KOPT-K1 (cell line): ENCODE measurements at regions not wholly inside any gene's neighbourhood (a gene's known extent, or its start where the extent isn't known, plus 50 kb on each side); places are given as distances from the start of the nearest gene placed in this dataset.
"Not testable (repeated sequence)": the region's sequence is repeated elsewhere in the genome, so short reads cannot be mapped to it uniquely, and the experiment has no call there.

ENCODE experiments used
- H3K27ac ChIP-seq: fragments of 200-600 bp; sonication (generic); 2 replicates; pipeline ENCODE4 v1.5.1; 2016; ENCODE audit warnings: antibody characterized with exemption, mild to moderate bottlenecking, low read depth, low read length; ENCODE audit not compliant: poor library complexity, severe bottlenecking
- H3K36me3 ChIP-seq: fragments of 200-600 bp; sonication (generic); 2 replicates; pipeline ENCODE4 v1.5.1; 2017; ENCODE audit warnings: antibody characterized with exemption, mild to moderate bottlenecking, low read length, moderate library complexity; ENCODE audit not compliant: insufficient read depth
- H3K9me3 ChIP-seq: fragments of 200-600 bp; sonication (generic); 2 replicates; pipeline ENCODE4 v1.5.1; 2017; ENCODE audit warnings: antibody characterized with exemption, low read length, mild to moderate bottlenecking; ENCODE audit not compliant: insufficient read depth, poor library complexity, severe bottlenecking

DNA sequence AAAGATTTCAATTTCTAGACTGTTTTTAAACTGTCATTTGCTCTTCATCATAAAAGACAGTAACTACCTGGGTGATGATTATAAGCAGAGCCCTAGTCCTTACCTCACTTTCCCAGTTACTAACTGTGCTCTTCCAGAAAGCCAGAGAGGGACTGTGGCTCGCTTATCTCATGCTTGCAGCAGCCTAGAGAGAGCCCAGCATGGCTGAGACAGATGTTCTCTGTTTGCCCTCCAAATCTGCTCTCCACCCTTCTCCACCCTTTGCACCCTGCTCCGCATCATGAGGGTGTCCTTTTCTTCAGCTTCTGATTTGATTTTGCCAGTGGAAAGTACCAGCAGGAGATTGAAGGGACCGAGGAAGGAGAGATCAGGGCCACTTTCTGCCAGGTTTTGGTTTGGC lies 61.2 kb upstream of the SELENOP start:
- Histone ChIP-seq H3K27ac (no peak overlapping the region), H3K9me3 (no peaks in the 10 kb centered on the region), H3K36me3 (no peaks in the 10 kb centered on the region)

DNA sequence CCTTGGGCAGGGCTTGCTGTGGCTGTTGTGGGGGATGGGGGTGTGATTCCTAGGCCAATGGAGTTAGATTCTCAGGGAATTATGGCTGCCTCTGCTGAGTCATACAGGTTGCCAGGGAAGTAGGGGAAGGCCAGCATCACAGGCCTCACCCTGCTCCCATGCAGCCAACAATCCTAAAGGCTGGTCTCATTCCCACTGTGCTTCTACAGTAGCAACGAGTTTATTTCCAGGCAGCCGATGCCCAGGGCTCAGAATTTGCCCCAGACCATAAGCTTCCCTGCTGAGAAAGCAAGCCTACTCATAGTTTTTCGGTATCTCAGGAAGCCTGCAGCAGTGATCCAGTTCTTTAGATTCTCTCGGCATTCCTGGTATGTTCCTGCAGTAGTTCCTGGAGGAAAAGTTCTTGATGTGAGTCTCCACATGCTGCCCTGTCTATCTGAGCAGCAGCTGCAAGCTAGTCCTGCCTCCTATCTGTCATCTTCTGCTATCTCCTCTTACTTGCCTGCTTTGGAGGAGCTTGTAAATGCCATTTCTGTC lies 59.3 kb upstream of the SELENOP start:
- H3K27ac ChIP-seq: no peak overlapping the region
- H3K9me3 ChIP-seq: no peaks in the 10 kb centered on the region
- no peaks in the 10 kb centered on the region for H3K36me3 ChIP-seq

DNA sequence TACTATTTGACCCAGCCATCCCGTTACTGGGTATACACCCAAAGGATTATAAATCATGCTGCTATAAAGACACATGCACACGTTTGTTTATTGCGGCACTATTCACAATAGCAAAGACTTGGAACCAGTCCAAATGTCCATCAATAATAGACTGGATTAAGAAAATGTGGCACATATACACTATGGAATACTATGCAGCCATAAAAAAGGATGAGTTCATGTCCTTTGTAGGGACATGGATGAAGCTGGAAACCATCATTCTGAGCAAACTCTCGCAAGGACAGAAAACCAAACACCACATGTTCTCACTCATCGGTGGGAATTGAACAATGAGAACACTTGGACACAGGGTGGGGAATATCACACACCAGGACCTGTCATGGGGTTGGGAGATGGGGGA lies 56.7 kb upstream of the SELENOP start:
- H3K36me3 ChIP-seq, H3K27ac ChIP-seq, H3K9me3 ChIP-seq: not testable (repeated sequence)

DNA sequence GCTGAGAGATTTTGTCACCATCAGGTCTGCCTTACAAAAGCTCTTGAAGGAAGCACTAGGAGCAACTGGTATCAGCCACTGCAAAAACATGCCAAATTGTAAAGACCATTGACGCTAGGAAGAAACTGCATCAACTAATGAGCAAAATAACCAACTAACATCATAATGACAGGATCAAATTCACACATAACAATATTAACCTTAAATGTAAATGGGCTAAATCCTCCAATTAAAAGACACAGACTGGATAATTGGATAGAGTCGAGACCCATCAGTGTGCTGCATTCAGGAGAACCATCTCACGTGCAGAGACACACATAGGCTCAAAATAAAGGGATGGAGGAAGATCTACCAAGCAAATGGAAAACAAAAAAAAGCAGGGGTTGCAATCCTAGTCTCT lies 53.1 kb upstream of the SELENOP start:
- H3K36me3 ChIP-seq, H3K9me3 ChIP-seq: not testable (repeated sequence)

More for the DNA sequence above, 53.1 kb upstream of the SELENOP start:
- not testable (repeated sequence) for H3K27ac ChIP-seq
